ENCODE measurements at regions not wholly inside any gene's neighbourhood (a gene's known extent, or its start where the extent isn't known, plus 50 kb on each side); places are given as distances from the start of the nearest gene placed in this dataset.

- Histone ChIP-seq H4K20me1 (ENCODE audit: insufficient read depth, low read length) (no peaks in the 10 kb centered on the region; the same call in 1 of the 2 replicates), H3K9me3 (ENCODE audit: low read length) (no peaks in the 10 kb centered on the region), H3K4me1 (ENCODE audit: insufficient read depth, low read length) (no peaks in the 10 kb centered on the region), H3K27me3 (ENCODE audit: control insufficient read depth in 1 of 2, insufficient read depth in 2 of 2, low read length in 2 of 2) (peaks cover 23 to 86% of the 10 kb centered on the region in 2 experiments), H3K79me2 (ENCODE audit: insufficient read depth, low read length) (no peaks in the 10 kb centered on the region), H3K4me3 (replicated peaks in 1 of 3; ENCODE audit: insufficient read depth in 1 of 3, low read depth in 2 of 3, low read length in 3 of 3) (no peak overlapping the region), H3K36me3 (replicated peaks in 1 of 2; ENCODE audit: control insufficient read depth in 1 of 2, insufficient read depth in 2 of 2, low read length in 2 of 2) (no peaks in the 10 kb centered on the region), H3K9ac (ENCODE audit: insufficient read depth, low read depth, low read length) (no peak overlapping the region), H3K27ac (ENCODE audit: extremely low read length, insufficient read depth, low read length) (no peak overlapping the region), H2AFZ (ENCODE audit: low read length) (no peak overlapping the region), H3K4me2 (ENCODE audit: low read depth, low read length) (no peak overlapping the region)
- no peak for ATAC-seq
- CTCF ChIA-PET (ENCODE audit: low intra/inter-chr PET ratio, low total read pairs), result no interaction called here
- FAIRE-seq, result no peak
- no TSS peak for BruUV-seq (replicated peaks)
- DNase-seq (ENCODE audit: low spot score), result no peak
- WGBS (ENCODE audit: low lambda C conversion rate), result 6% methylated on average over 10 of the region's 10 CpGs
- intact Hi-C loops (cut with micrococcal nuclease; ENCODE audit: unreplicated experiment) (no loop called here), in situ Hi-C loops (cut with HindIII; ENCODE audit: extremely low pct_ligation_motif_present, low pct_unique_long_range_greater_than_20kb) (no loop called here)
- POLR2A ChIA-PET, result no interaction called here
- no peak for TF ChIP-seq ZNF589 (CRISPR knock-in tag; conservative IDR thresholded peaks at IDR 0.05)
- TF ChIP-seq CEBPB (IDR thresholded peaks at IDR 0.05; ENCODE audit: borderline replicate concordance, low read depth, low read length), result no peak
- TF ChIP-seq DNMT1 (CRISPR knock-in tag; IDR thresholded peaks at IDR 0.05), result no peak
- TF ChIP-seq HBP1 (CRISPR knock-in tag; IDR thresholded peaks at IDR 0.05; ENCODE audit: low read depth), result no peak
- TF ChIP-seq ZFAT (CRISPR knock-in tag; conservative IDR thresholded peaks at IDR 0.05), result no peak
- TF ChIP-seq POLR2AphosphoS2 (IDR thresholded peaks at IDR 0.05; ENCODE audit: low read depth, low read length), result no peak
- TF ChIP-seq ZNF350 (CRISPR knock-in tag; IDR thresholded peaks at IDR 0.05; ENCODE audit: borderline replicate concordance, low read depth), result no peak
- no peak for TF ChIP-seq ZNF784 (CRISPR knock-in tag; IDR thresholded peaks at IDR 0.05; ENCODE audit: borderline replicate concordance)
- no peak for TF ChIP-seq ZNF747 (CRISPR knock-in tag; IDR thresholded peaks at IDR 0.05; ENCODE audit: borderline replicate concordance)
- TF ChIP-seq ZSCAN9 (CRISPR knock-in tag; IDR thresholded peaks at IDR 0.05; ENCODE audit: borderline replicate concordance), result no peak
- no peak for TF ChIP-seq MTERF4 (CRISPR knock-in tag; IDR thresholded peaks at IDR 0.05)
- no peak for TF ChIP-seq U2AF1 (optimal IDR thresholded peaks at IDR 0.05; ENCODE audit: low read depth, low read length)
- TF ChIP-seq DZIP1 (CRISPR knock-in tag; IDR thresholded peaks at IDR 0.05), result no peak
- no peak for TF ChIP-seq PRMT3 (CRISPR knock-in tag; IDR thresholded peaks at IDR 0.05; ENCODE audit: borderline replicate concordance, low read depth)
- no peak for TF ChIP-seq ZNF879 (CRISPR knock-in tag; IDR thresholded peaks at IDR 0.05)
- TF ChIP-seq ZGPAT (CRISPR knock-in tag; IDR thresholded peaks at IDR 0.05), result no peak
- no peak for TF ChIP-seq RBAK (CRISPR knock-in tag; IDR thresholded peaks at IDR 0.05)
Observed at GRCh38 chr17:79546386-79546785, 64.5 kb downstream of the RBFOX3 start.

All from HepG2 (cell line).